ENCODE measurements at regions not wholly inside any gene's neighbourhood (a gene's known extent, or its start where the extent isn't known, plus 50 kb on each side); places are given as distances from the start of the nearest gene placed in this dataset.
A peak's percentile ranks its signal among the peaks of the same experiment; 100 is the strongest.

- Mint-ChIP-seq H3K27ac (peak overlapping the region; percentile 24), H3K4me3 (no peak overlapping the region), H3K27me3 (ENCODE audit: low read depth, poor library complexity) (peaks cover 3% of the 10 kb centered on the region), H3K9me3 (no peaks in the 10 kb centered on the region), H3K4me1 (peaks cover 9% of the 10 kb centered on the region), H3K36me3 (ENCODE audit: low read depth) (no peaks in the 10 kb centered on the region)
- DNase-seq: no peak
- no peak for TF ChIP-seq CTCF (IDR thresholded peaks at IDR 0.05)
Observed at GRCh38 chr2:107542314-107542740, 284.4 kb upstream of the RGPD4 start.

- peaks cover 9% of the 10 kb centered on the region for H3K4me1 Mint-ChIP-seq
- TF ChIP-seq CTCF (IDR thresholded peaks at IDR 0.05): no peak
- H3K27me3 Mint-ChIP-seq (ENCODE audit: low read depth, poor library complexity): peaks cover 3% of the 10 kb centered on the region
- H3K27ac Mint-ChIP-seq: no peak overlapping the region
- H3K36me3 Mint-ChIP-seq (ENCODE audit: low read depth): no peaks in the 10 kb centered on the region
- no peaks in the 10 kb centered on the region for H3K9me3 Mint-ChIP-seq
- DNase-seq: no peak
- no peak overlapping the region for H3K4me3 Mint-ChIP-seq
Observed at GRCh38 chr2:107543793-107544192, 282.9 kb upstream of the RGPD4 start.

- Mint-ChIP-seq H3K4me3 (no peak overlapping the region), H3K4me1 (peaks cover 9% of the 10 kb centered on the region), H3K9me3 (no peaks in the 10 kb centered on the region), H3K27me3 (ENCODE audit: low read depth, poor library complexity) (peaks cover 3% of the 10 kb centered on the region), H3K36me3 (ENCODE audit: low read depth) (no peaks in the 10 kb centered on the region), H3K27ac (no peak overlapping the region)
- no peak for DNase-seq
- no peak for TF ChIP-seq CTCF (IDR thresholded peaks at IDR 0.05)
Observed at GRCh38 chr2:107545066-107545465, 281.6 kb upstream of the RGPD4 start.

- peaks cover 3% of the 10 kb centered on the region for H3K27me3 Mint-ChIP-seq (ENCODE audit: low read depth, poor library complexity)
- H3K4me3 Mint-ChIP-seq: no peak overlapping the region
- H3K4me1 Mint-ChIP-seq: peaks cover 9% of the 10 kb centered on the region
- H3K36me3 Mint-ChIP-seq (ENCODE audit: low read depth): no peaks in the 10 kb centered on the region
- no peaks in the 10 kb centered on the region for H3K9me3 Mint-ChIP-seq
- DNase-seq: no peak
- no peak overlapping the region for H3K27ac Mint-ChIP-seq
- TF ChIP-seq CTCF (IDR thresholded peaks at IDR 0.05): no peak
Observed at GRCh38 chr2:107545851-107546250, 280.8 kb upstream of the RGPD4 start.

- no peak for TF ChIP-seq CTCF (IDR thresholded peaks at IDR 0.05)
- no peak overlapping the region for H3K27ac Mint-ChIP-seq
- no peak overlapping the region for H3K4me3 Mint-ChIP-seq
- H3K36me3 Mint-ChIP-seq (ENCODE audit: low read depth): no peaks in the 10 kb centered on the region
- DNase-seq: no peak
- H3K4me1 Mint-ChIP-seq: no peaks in the 10 kb centered on the region
- no peaks in the 10 kb centered on the region for H3K27me3 Mint-ChIP-seq (ENCODE audit: low read depth, poor library complexity)
- no peaks in the 10 kb centered on the region for H3K9me3 Mint-ChIP-seq
Observed at GRCh38 chr2:107548216-107548615, 278.5 kb upstream of the RGPD4 start.

- Mint-ChIP-seq H3K27me3 (ENCODE audit: low read depth, poor library complexity) (peaks cover 5% of the 10 kb centered on the region), H3K4me3 (no peak overlapping the region), H3K9me3 (peaks cover 36% of the 10 kb centered on the region), H3K4me1 (no peaks in the 10 kb centered on the region), H3K27ac (no peak overlapping the region), H3K36me3 (ENCODE audit: low read depth) (peaks cover 9% of the 10 kb centered on the region)
- DNase-seq: no peak
- TF ChIP-seq CTCF (IDR thresholded peaks at IDR 0.05): no peak
Observed at GRCh38 chr2:107553046-107553445, 273.6 kb upstream of the RGPD4 start.

Data from nephron progenitor cell (in vitro differentiated cells).